Neural cell (in vitro differentiated cells): ENCODE measurements at regions not wholly inside any gene's neighbourhood (a gene's known extent, or its start where the extent isn't known, plus 50 kb on each side); places are given as distances from the start of the nearest gene placed in this dataset.

ENCODE experiments used
- CTCF ChIP-seq: fragments of 450-650 bp; IDR thresholded peaks from 2 replicates; pipeline ENCODE4 v1.5.1; 2014; ENCODE audit warnings: antibody characterized with exemption, mild to moderate bottlenecking, moderate library complexity; ENCODE audit not compliant: poor library complexity, severe bottlenecking
- EZH2 ChIP-seq: fragments of 200-600, 300-800 bp; shearing (Covaris generic), sonication (generic); IDR thresholded peaks from 2 replicates; pipeline ENCODE4 v1.6.1; 2014; ENCODE audit warnings: antibody characterized with exemption, low read length, borderline replicate concordance, mild to moderate bottlenecking; ENCODE audit not compliant: insufficient read depth, poor library complexity, severe bottlenecking

GRCh38 chr12:53830631-53831030 is 78.9 kb upstream of the CISTR start:
- TF ChIP-seq EZH2 (no peak), CTCF (no peak)
